ENCODE measurements at regions not wholly inside any gene's neighbourhood (a gene's known extent, or its start where the extent isn't known, plus 50 kb on each side); places are given as distances from the start of the nearest gene placed in this dataset.

DNA sequence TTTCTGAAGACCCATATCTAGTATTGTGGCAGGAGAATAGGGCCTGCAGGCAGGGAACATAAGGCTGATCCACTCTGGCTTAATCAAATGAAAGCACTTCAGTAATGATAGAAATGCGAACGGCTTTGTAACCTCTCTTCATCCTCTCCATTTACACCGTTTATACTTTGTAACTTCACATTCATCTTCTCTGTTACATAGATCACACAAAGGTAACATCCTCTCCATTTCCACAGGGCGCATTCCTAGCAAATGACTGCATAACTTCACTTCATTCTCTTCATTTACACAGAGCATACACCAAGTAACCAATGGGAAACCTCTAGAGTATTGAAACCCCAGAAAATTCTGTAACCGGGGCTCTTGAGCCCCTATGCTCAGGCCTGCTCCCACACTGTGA, 65.5 kb upstream of the SLC34A2 start:
- TF ChIP-seq, protein P1, sequence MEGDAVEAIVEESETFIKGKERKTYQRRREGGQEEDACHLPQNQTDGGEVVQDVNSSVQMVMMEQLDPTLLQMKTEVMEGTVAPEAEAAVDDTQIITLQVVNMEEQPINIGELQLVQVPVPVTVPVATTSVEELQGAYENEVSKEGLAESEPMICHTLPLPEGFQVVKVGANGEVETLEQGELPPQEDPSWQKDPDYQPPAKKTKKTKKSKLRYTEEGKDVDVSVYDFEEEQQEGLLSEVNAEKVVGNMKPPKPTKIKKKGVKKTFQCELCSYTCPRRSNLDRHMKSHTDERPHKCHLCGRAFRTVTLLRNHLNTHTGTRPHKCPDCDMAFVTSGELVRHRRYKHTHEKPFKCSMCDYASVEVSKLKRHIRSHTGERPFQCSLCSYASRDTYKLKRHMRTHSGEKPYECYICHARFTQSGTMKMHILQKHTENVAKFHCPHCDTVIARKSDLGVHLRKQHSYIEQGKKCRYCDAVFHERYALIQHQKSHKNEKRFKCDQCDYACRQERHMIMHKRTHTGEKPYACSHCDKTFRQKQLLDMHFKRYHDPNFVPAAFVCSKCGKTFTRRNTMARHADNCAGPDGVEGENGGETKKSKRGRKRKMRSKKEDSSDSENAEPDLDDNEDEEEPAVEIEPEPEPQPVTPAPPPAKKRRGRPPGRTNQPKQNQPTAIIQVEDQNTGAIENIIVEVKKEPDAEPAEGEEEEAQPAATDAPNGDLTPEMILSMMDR (IDR thresholded peaks at IDR 0.05) = no peak
- no peaks in the 10 kb centered on the region for H3K9me3 ChIP-seq
- H3K36me3 ChIP-seq (ENCODE audit: low read depth) = no peaks in the 10 kb centered on the region
- no peak overlapping the region for H3K4me3 ChIP-seq
- DNase-seq = no peak
- intact Hi-C loops (cut with DNase I, micrococcal nuclease) = no loop called here
- ATAC-seq = no peak
- no peaks in the 10 kb centered on the region for H3K4me1 ChIP-seq (ENCODE audit: low read depth)

DNA sequence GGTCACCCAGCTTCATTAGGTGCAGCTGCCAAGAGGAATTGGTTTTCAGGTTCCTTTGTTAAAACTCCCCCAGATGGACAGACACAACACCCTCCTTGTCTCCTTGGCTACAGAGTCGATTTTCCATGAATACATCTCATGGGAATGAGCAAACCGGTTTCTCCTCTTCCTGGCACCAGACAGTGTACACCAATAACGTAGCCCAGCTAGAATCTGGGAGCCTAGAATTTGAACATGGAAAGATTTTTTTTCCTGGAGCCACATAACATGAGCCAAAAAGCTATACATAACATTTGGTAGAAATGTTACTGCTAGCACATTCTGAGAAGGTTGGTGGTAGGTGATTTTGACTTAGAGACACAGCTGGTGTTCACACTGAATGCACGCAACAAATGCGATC, 62.9 kb upstream of the SLC34A2 start:
- no peak for ATAC-seq
- no peak for DNase-seq
- Histone ChIP-seq H3K36me3 (ENCODE audit: low read depth) (no peaks in the 10 kb centered on the region), H3K4me3 (no peak overlapping the region), H3K9me3 (peaks cover 16% of the 10 kb centered on the region), H3K4me1 (ENCODE audit: low read depth) (no peaks in the 10 kb centered on the region)
- TF ChIP-seq, protein P1 (IDR thresholded peaks at IDR 0.05) = no peak
- intact Hi-C loops (cut with DNase I, micrococcal nuclease) = no loop called here
